Omental fat pad (tissue), 3 donors: ENCODE measurements at regions not wholly inside any gene's neighbourhood (a gene's known extent, or its start where the extent isn't known, plus 50 kb on each side); places are given as distances from the start of the nearest gene placed in this dataset.

Source experiments
- ATAC-seq: fragments of 150-250 bp; one replicate; pipeline ENCODE4 v1.9.1; 2016; ENCODE audit warnings: mild to moderate bottlenecking, moderate library complexity; ENCODE audit not compliant: low FRiP score
- DNase-seq: peaks from one replicate; pipeline ENCODE4 v3.0.0-alpha.2; 2019; ENCODE audit warnings: low spot score
- CTCF ChIP-seq, 3 donors: fragments of 450-650 bp; IDR thresholded peaks; one replicate each; pipeline ENCODE4 v1.5.1; 2016 to 2017; ENCODE audit warnings: antibody characterized with exemption in 3 of 3, mild to moderate bottlenecking in 3 of 3, moderate library complexity in 2 of 3

- no peak for ATAC-seq
Observed at GRCh38 chr4:79585834-79586233, 177.8 kb upstream of the GK2 start.

GRCh38 chr4:79585330-79585729 lies 177.3 kb upstream of the GK2 start:
- TF ChIP-seq CTCF (IDR thresholded peaks at IDR 0.05) = no peak
- DNase-seq (no peak), ATAC-seq (no peak)

More at GRCh38 chr4:79585834-79586233, 177.8 kb upstream of the GK2 start:
- no peak for DNase-seq
- no peak for TF ChIP-seq CTCF (IDR thresholded peaks at IDR 0.05)

- no peak for DNase-seq
- no peak for TF ChIP-seq CTCF (IDR thresholded peaks at IDR 0.05)
- no peak for ATAC-seq
Observed at GRCh38 chr4:79584902-79585301, 176.9 kb upstream of the GK2 start.

GRCh38 chr4:79584352-79584751 lies 176.3 kb upstream of the GK2 start:
- ATAC-seq (no peak), DNase-seq (no peak)
- no peak for TF ChIP-seq CTCF (IDR thresholded peaks at IDR 0.05)

- no peak for TF ChIP-seq CTCF (IDR thresholded peaks at IDR 0.05)
- DNase-seq (no peak), ATAC-seq (no peak)
Observed at GRCh38 chr4:79578606-79579005, 170.6 kb upstream of the GK2 start.

GRCh38 chr4:79576429-79576753 lies 168.4 kb upstream of the GK2 start:
- no peak for TF ChIP-seq CTCF (IDR thresholded peaks at IDR 0.05)
- no peak for DNase-seq
- ATAC-seq = no peak

GRCh38 chr4:79575709-79576428 lies 167.8 kb upstream of the GK2 start:
- no peak for TF ChIP-seq CTCF (IDR thresholded peaks at IDR 0.05)
- ATAC-seq = no peak
- DNase-seq = no peak
